WTC11 (cell line): ENCODE measurements at regions not wholly inside any gene's neighbourhood (a gene's known extent, or its start where the extent isn't known, plus 50 kb on each side); places are given as distances from the start of the nearest gene placed in this dataset.

Experiments
- ATAC-seq: fragments of 200-7000 bp; cut with Tn5 transposase; 2 replicates; pipeline ENCODE4 v1.10.0; 2021; ENCODE audit warnings: mild to moderate bottlenecking, moderate library complexity
- CTCF ChIA-PET: fragments of 300-600 bp; sonication (Branson Sonifier 250); formaldehyde crosslinking; loops from one replicate; lab custom pipeline; 2021; ENCODE audit warnings: antibody characterized with exemption; lab: Charles Lee
- POLR2A ChIA-PET: fragments of 350-600 bp; sonication (Branson Sonifier 250); formaldehyde crosslinking; loops from one replicate; lab custom pipeline; 2021; ENCODE audit warnings: antibody characterized with exemption; lab: Charles Lee
- DNase-seq: peaks from one replicate; pipeline ENCODE4 v3.0.0; 2021; ENCODE audit warnings: low spot score
- H3K27ac Mint-ChIP-seq: 2 replicates; pipeline ENCODE4 v1.8.0; 2021; ENCODE audit warnings: mixed read lengths
- H3K27me3 Mint-ChIP-seq: 2 replicates; pipeline ENCODE4 v1.8.0; 2021; ENCODE audit warnings: low read depth, mild to moderate bottlenecking, moderate library complexity, mixed read lengths
- H3K36me3 Mint-ChIP-seq: 2 replicates; pipeline ENCODE4 v1.8.0; 2021; ENCODE audit warnings: mixed read lengths
- H3K4me1 Mint-ChIP-seq: 2 replicates; pipeline ENCODE4 v1.8.0; 2022; ENCODE audit warnings: mixed read lengths
- H3K4me3 Mint-ChIP-seq: 2 replicates; pipeline ENCODE4 v1.8.0; 2021; ENCODE audit warnings: mild to moderate bottlenecking, moderate library complexity, mixed read lengths
- H3K9me3 Mint-ChIP-seq: 2 replicates; pipeline ENCODE4 v1.8.0; 2021; ENCODE audit warnings: mixed read lengths
- CBFB ChIP-seq: sonication (generic); formaldehyde crosslinking; IDR thresholded peaks from 2 replicates; pipeline ENCODE4 v1.8.1; 2022; ENCODE audit warnings: mild to moderate bottlenecking, low read depth, missing genetic modification reagents
- FOXP1 ChIP-seq: sonication (generic); formaldehyde crosslinking; IDR thresholded peaks from 2 replicates; pipeline ENCODE4 v1.8.0; 2022; ENCODE audit warnings: missing genetic modification reagents, mild to moderate bottlenecking, moderate library complexity, borderline replicate concordance
- HMGA2 ChIP-seq: fragments of 250-450 bp; sonication (Bioruptor Pico); IDR thresholded peaks from 2 replicates; pipeline ENCODE4 v1.4.0; 2021; ENCODE audit warnings: mild to moderate bottlenecking, moderate library complexity
- IRF2 ChIP-seq: sonication (generic); formaldehyde crosslinking; IDR thresholded peaks from 2 replicates; pipeline ENCODE4 v1.8.0; 2022; ENCODE audit warnings: low read depth, missing genetic modification reagents, borderline replicate concordance
- NR2C2 ChIP-seq: sonication (generic); formaldehyde crosslinking; IDR thresholded peaks from 2 replicates; pipeline ENCODE4 v1.8.0; 2022; ENCODE audit warnings: mild to moderate bottlenecking, missing genetic modification reagents
- TEAD4 ChIP-seq: sonication (generic); formaldehyde crosslinking; IDR thresholded peaks from 2 replicates; pipeline ENCODE4 v1.8.0; 2022; ENCODE audit warnings: mild to moderate bottlenecking, missing genetic modification reagents
- ZNF219 ChIP-seq: sonication (generic); formaldehyde crosslinking; IDR thresholded peaks from 2 replicates; pipeline ENCODE4 v1.8.0; 2023; ENCODE audit warnings: missing genetic modification reagents, mild to moderate bottlenecking, borderline replicate concordance
- TF ChIP-seq, protein P1 (sequence below): sonication (generic); formaldehyde crosslinking; IDR thresholded peaks from 2 replicates; pipeline ENCODE4 v1.8.1; 2022; ENCODE audit warnings: low read depth, mild to moderate bottlenecking, moderate library complexity, missing genetic modification reagents, borderline replicate concordance
- TF ChIP-seq, protein P2 (sequence below): fragments of 250-450 bp; sonication (Bioruptor Pico); IDR thresholded peaks from 2 replicates; pipeline ENCODE4 v1.8.0; 2021; ENCODE audit warnings: mild to moderate bottlenecking
- TF ChIP-seq, protein P3 (sequence below): sonication (generic); formaldehyde crosslinking; IDR thresholded peaks from 2 replicates; pipeline ENCODE4 v1.8.0; 2022; ENCODE audit warnings: missing genetic modification reagents
- TF ChIP-seq, protein P4 (sequence below): sonication (generic); formaldehyde crosslinking; IDR thresholded peaks from 2 replicates; pipeline ENCODE4 v1.8.0; 2022; ENCODE audit warnings: mild to moderate bottlenecking, missing genetic modification reagents
- TF ChIP-seq, protein P5 (sequence below): sonication (generic); formaldehyde crosslinking; IDR thresholded peaks from 2 replicates; pipeline ENCODE4 v1.8.1; 2023; ENCODE audit warnings: mild to moderate bottlenecking, missing genetic modification reagents, moderate library complexity
- TF ChIP-seq, protein P6 (sequence below): fragments of 250-450 bp; sonication (Bioruptor Pico); IDR thresholded peaks from 2 replicates; pipeline ENCODE4 v1.9.0; 2021; ENCODE audit warnings: mild to moderate bottlenecking, borderline replicate concordance
- TF ChIP-seq, protein P7 (sequence below): sonication (generic); formaldehyde crosslinking; IDR thresholded peaks from 2 replicates; pipeline ENCODE4 v1.8.1; 2022; ENCODE audit warnings: low read depth, missing genetic modification reagents, borderline replicate concordance
- TF ChIP-seq, protein P8 (sequence below): fragments of 250-450 bp; sonication (Bioruptor Pico); IDR thresholded peaks from 2 replicates; pipeline ENCODE4 v1.9.0; 2021; ENCODE audit warnings: mild to moderate bottlenecking
- TF ChIP-seq, protein P9 (sequence below): sonication (generic); formaldehyde crosslinking; IDR thresholded peaks from 2 replicates; pipeline ENCODE4 v1.8.1; 2023; ENCODE audit warnings: mild to moderate bottlenecking, missing genetic modification reagents, borderline replicate concordance

DNA sequence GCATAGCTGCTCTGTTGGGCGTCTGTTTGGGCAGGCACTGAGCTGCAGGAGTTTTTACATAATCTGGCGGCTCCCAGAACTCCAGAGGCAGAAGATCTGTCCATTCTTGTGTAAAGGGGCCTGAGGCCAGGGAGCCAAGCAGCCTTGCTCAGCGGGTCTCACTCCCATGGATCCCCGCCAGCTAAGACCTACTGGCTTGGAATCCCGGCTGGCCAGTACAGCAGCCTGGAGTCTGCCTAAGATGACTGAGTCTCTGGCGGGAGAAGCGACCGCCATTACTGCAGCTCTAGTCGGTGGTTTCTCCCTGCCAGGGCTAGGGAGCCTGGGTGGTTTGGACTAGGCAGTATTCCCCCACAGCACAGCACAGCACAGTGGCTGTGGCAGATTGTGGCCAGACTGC, 268.4 kb upstream of the SYNCRIP start:
- ChIA-PET CTCF (interaction anchor here (1.8 kb wide), 1 partner anchor 11 kb away, joined by 7 read pairs; no protein-coding TSS in a partner anchor), POLR2A (no interaction called here)
- DNase-seq = no peak
- no peak overlapping the region for H3K4me3 Mint-ChIP-seq
- H3K4me1 Mint-ChIP-seq = no peaks in the 10 kb centered on the region
- H3K9me3 Mint-ChIP-seq = peaks cover 25% of the 10 kb centered on the region
- H3K27me3 Mint-ChIP-seq = peaks cover 2% of the 10 kb centered on the region; the same call in 1 of the 2 replicates
- ATAC-seq = peak; percentile 81
- H3K36me3 Mint-ChIP-seq = peaks cover 17% of the 10 kb centered on the region; the same call in 1 of the 2 replicates
- H3K27ac Mint-ChIP-seq = no peak overlapping the region
- TF ChIP-seq, protein P1, sequence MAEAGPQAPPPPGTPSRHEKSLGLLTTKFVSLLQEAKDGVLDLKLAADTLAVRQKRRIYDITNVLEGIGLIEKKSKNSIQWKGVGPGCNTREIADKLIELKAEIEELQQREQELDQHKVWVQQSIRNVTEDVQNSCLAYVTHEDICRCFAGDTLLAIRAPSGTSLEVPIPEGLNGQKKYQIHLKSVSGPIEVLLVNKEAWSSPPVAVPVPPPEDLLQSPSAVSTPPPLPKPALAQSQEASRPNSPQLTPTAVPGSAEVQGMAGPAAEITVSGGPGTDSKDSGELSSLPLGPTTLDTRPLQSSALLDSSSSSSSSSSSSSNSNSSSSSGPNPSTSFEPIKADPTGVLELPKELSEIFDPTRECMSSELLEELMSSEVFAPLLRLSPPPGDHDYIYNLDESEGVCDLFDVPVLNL (CRISPR knock-in tag) = no peak
- TF ChIP-seq, protein P2, sequence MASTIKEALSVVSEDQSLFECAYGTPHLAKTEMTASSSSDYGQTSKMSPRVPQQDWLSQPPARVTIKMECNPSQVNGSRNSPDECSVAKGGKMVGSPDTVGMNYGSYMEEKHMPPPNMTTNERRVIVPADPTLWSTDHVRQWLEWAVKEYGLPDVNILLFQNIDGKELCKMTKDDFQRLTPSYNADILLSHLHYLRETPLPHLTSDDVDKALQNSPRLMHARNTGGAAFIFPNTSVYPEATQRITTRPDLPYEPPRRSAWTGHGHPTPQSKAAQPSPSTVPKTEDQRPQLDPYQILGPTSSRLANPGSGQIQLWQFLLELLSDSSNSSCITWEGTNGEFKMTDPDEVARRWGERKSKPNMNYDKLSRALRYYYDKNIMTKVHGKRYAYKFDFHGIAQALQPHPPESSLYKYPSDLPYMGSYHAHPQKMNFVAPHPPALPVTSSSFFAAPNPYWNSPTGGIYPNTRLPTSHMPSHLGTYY = no peak
- TF ChIP-seq, protein P3, sequence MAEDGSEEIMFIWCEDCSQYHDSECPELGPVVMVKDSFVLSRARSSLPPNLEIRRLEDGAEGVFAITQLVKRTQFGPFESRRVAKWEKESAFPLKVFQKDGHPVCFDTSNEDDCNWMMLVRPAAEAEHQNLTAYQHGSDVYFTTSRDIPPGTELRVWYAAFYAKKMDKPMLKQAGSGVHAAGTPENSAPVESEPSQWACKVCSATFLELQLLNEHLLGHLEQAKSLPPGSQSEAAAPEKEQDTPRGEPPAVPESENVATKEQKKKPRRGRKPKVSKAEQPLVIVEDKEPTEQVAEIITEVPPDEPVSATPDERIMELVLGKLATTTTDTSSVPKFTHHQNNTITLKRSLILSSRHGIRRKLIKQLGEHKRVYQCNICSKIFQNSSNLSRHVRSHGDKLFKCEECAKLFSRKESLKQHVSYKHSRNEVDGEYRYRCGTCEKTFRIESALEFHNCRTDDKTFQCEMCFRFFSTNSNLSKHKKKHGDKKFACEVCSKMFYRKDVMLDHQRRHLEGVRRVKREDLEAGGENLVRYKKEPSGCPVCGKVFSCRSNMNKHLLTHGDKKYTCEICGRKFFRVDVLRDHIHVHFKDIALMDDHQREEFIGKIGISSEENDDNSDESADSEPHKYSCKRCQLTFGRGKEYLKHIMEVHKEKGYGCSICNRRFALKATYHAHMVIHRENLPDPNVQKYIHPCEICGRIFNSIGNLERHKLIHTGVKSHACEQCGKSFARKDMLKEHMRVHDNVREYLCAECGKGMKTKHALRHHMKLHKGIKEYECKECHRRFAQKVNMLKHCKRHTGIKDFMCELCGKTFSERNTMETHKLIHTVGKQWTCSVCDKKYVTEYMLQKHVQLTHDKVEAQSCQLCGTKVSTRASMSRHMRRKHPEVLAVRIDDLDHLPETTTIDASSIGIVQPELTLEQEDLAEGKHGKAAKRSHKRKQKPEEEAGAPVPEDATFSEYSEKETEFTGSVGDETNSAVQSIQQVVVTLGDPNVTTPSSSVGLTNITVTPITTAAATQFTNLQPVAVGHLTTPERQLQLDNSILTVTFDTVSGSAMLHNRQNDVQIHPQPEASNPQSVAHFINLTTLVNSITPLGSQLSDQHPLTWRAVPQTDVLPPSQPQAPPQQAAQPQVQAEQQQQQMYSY (CRISPR knock-in tag) = no peak
- TF ChIP-seq, protein P4, sequence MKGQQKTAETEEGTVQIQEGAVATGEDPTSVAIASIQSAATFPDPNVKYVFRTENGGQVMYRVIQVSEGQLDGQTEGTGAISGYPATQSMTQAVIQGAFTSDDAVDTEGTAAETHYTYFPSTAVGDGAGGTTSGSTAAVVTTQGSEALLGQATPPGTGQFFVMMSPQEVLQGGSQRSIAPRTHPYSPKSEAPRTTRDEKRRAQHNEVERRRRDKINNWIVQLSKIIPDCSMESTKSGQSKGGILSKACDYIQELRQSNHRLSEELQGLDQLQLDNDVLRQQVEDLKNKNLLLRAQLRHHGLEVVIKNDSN (CRISPR knock-in tag) = no peak
- no peak for TF ChIP-seq FOXP1 (CRISPR knock-in tag)
- TF ChIP-seq CBFB = no peak
- TF ChIP-seq, protein P5, sequence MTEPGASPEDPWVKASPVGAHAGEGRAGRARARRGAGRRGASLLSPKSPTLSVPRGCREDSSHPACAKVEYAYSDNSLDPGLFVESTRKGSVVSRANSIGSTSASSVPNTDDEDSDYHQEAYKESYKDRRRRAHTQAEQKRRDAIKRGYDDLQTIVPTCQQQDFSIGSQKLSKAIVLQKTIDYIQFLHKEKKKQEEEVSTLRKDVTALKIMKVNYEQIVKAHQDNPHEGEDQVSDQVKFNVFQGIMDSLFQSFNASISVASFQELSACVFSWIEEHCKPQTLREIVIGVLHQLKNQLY (CRISPR knock-in tag) = no peak
- TF ChIP-seq TEAD4 (CRISPR knock-in tag) = no peak
- TF ChIP-seq, protein P6, sequence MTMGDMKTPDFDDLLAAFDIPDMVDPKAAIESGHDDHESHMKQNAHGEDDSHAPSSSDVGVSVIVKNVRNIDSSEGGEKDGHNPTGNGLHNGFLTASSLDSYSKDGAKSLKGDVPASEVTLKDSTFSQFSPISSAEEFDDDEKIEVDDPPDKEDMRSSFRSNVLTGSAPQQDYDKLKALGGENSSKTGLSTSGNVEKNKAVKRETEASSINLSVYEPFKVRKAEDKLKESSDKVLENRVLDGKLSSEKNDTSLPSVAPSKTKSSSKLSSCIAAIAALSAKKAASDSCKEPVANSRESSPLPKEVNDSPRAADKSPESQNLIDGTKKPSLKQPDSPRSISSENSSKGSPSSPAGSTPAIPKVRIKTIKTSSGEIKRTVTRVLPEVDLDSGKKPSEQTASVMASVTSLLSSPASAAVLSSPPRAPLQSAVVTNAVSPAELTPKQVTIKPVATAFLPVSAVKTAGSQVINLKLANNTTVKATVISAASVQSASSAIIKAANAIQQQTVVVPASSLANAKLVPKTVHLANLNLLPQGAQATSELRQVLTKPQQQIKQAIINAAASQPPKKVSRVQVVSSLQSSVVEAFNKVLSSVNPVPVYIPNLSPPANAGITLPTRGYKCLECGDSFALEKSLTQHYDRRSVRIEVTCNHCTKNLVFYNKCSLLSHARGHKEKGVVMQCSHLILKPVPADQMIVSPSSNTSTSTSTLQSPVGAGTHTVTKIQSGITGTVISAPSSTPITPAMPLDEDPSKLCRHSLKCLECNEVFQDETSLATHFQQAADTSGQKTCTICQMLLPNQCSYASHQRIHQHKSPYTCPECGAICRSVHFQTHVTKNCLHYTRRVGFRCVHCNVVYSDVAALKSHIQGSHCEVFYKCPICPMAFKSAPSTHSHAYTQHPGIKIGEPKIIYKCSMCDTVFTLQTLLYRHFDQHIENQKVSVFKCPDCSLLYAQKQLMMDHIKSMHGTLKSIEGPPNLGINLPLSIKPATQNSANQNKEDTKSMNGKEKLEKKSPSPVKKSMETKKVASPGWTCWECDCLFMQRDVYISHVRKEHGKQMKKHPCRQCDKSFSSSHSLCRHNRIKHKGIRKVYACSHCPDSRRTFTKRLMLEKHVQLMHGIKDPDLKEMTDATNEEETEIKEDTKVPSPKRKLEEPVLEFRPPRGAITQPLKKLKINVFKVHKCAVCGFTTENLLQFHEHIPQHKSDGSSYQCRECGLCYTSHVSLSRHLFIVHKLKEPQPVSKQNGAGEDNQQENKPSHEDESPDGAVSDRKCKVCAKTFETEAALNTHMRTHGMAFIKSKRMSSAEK (CRISPR knock-in tag) = no peak
- no peak for TF ChIP-seq ZNF219
- TF ChIP-seq, protein P7, sequence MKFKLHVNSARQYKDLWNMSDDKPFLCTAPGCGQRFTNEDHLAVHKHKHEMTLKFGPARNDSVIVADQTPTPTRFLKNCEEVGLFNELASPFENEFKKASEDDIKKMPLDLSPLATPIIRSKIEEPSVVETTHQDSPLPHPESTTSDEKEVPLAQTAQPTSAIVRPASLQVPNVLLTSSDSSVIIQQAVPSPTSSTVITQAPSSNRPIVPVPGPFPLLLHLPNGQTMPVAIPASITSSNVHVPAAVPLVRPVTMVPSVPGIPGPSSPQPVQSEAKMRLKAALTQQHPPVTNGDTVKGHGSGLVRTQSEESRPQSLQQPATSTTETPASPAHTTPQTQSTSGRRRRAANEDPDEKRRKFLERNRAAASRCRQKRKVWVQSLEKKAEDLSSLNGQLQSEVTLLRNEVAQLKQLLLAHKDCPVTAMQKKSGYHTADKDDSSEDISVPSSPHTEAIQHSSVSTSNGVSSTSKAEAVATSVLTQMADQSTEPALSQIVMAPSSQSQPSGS (CRISPR knock-in tag) = no peak
- TF ChIP-seq NR2C2 (CRISPR knock-in tag) = no peak
- no peak for TF ChIP-seq HMGA2
- no peak for TF ChIP-seq IRF2
- TF ChIP-seq, protein P8, sequence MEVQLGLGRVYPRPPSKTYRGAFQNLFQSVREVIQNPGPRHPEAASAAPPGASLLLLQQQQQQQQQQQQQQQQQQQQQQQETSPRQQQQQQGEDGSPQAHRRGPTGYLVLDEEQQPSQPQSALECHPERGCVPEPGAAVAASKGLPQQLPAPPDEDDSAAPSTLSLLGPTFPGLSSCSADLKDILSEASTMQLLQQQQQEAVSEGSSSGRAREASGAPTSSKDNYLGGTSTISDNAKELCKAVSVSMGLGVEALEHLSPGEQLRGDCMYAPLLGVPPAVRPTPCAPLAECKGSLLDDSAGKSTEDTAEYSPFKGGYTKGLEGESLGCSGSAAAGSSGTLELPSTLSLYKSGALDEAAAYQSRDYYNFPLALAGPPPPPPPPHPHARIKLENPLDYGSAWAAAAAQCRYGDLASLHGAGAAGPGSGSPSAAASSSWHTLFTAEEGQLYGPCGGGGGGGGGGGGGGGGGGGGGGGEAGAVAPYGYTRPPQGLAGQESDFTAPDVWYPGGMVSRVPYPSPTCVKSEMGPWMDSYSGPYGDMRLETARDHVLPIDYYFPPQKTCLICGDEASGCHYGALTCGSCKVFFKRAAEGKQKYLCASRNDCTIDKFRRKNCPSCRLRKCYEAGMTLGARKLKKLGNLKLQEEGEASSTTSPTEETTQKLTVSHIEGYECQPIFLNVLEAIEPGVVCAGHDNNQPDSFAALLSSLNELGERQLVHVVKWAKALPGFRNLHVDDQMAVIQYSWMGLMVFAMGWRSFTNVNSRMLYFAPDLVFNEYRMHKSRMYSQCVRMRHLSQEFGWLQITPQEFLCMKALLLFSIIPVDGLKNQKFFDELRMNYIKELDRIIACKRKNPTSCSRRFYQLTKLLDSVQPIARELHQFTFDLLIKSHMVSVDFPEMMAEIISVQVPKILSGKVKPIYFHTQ = no peak
- TF ChIP-seq, protein P9, sequence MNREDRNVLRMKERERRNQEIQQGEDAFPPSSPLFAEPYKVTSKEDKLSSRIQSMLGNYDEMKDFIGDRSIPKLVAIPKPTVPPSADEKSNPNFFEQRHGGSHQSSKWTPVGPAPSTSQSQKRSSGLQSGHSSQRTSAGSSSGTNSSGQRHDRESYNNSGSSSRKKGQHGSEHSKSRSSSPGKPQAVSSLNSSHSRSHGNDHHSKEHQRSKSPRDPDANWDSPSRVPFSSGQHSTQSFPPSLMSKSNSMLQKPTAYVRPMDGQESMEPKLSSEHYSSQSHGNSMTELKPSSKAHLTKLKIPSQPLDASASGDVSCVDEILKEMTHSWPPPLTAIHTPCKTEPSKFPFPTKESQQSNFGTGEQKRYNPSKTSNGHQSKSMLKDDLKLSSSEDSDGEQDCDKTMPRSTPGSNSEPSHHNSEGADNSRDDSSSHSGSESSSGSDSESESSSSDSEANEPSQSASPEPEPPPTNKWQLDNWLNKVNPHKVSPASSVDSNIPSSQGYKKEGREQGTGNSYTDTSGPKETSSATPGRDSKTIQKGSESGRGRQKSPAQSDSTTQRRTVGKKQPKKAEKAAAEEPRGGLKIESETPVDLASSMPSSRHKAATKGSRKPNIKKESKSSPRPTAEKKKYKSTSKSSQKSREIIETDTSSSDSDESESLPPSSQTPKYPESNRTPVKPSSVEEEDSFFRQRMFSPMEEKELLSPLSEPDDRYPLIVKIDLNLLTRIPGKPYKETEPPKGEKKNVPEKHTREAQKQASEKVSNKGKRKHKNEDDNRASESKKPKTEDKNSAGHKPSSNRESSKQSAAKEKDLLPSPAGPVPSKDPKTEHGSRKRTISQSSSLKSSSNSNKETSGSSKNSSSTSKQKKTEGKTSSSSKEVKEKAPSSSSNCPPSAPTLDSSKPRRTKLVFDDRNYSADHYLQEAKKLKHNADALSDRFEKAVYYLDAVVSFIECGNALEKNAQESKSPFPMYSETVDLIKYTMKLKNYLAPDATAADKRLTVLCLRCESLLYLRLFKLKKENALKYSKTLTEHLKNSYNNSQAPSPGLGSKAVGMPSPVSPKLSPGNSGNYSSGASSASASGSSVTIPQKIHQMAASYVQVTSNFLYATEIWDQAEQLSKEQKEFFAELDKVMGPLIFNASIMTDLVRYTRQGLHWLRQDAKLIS = no peak
